NB4 (cell line): ENCODE measurements at regions not wholly inside any gene's neighbourhood (a gene's known extent, or its start where the extent isn't known, plus 50 kb on each side); places are given as distances from the start of the nearest gene placed in this dataset.
"Not testable (repeated sequence)": the region's sequence is repeated elsewhere in the genome, so short reads cannot be mapped to it uniquely, and the experiment has no call there.

ENCODE experiments used
- DNase-seq: peaks from one replicate; pipeline ENCODE4 v3.0.0; 2010; ENCODE audit warnings: low read depth
- H3K4me3 ChIP-seq: one replicate; pipeline ENCODE4 v1.5.1; 2011; ENCODE audit warnings: mild to moderate bottlenecking, low read depth, low read length, moderate library complexity
- CTCF ChIP-seq: IDR thresholded peaks from one replicate; pipeline ENCODE4 v1.5.1; 2012; ENCODE audit warnings: low read depth, low read length
- MAX ChIP-seq: IDR thresholded peaks from 2 replicates; pipeline ENCODE4 v1.6.1; 2011; ENCODE audit warnings: low read depth, low read length
- MYC ChIP-seq: IDR thresholded peaks from 2 replicates; pipeline ENCODE4 v1.6.1; 2011; ENCODE audit warnings: low read depth, low read length
- POLR2A ChIP-seq: IDR thresholded peaks from 2 replicates; pipeline ENCODE4 v1.6.1; 2011; ENCODE audit warnings: mild to moderate bottlenecking; ENCODE audit not compliant: insufficient read length; ENCODE audit errors: extremely low read depth

GRCh38 chr1:70499695-70500094, 88.6 kb downstream of the CTH start:
- TF ChIP-seq CTCF (no peak), POLR2A (no peak), MAX (no peak), MYC (no peak)
- peak; percentile 26 for DNase-seq
- no peak overlapping the region for H3K4me3 ChIP-seq

GRCh38 chr1:70503358-70503757, 92.3 kb downstream of the CTH start:
- H3K4me3 ChIP-seq, result no peak overlapping the region
- no peak for TF ChIP-seq MYC
- DNase-seq, result no peak

GRCh38 chr1:70504176-70504820, 93.2 kb downstream of the CTH start:
- TF ChIP-seq POLR2A, result no peak
- TF ChIP-seq MYC, result no peak
- no peak for TF ChIP-seq MAX
- TF ChIP-seq CTCF, result no peak
- H3K4me3 ChIP-seq, result no peak overlapping the region
- peak; percentile 5 for DNase-seq

GRCh38 chr1:70504821-70505193, 93.7 kb downstream of the CTH start:
- no peak for DNase-seq
- TF ChIP-seq MYC, result no peak
- no peak for TF ChIP-seq POLR2A
- no peak for TF ChIP-seq CTCF
- no peak for TF ChIP-seq MAX
- H3K4me3 ChIP-seq, result no peak overlapping the region

- H3K4me3 ChIP-seq, DNase-seq: not testable (repeated sequence)
These were observed 96.9 kb downstream of the CTH start for GRCh38 chr1:70507991-70508390.

- H3K4me3 ChIP-seq, result no peak overlapping the region
- DNase-seq, result peak; percentile 86
- peak; percentile 35 for TF ChIP-seq CTCF
- no peak for TF ChIP-seq MYC
- TF ChIP-seq MAX, result 0 out of 2 replicates have a peak, but pooled peaks have one; percentile 22
These were observed 99.2 kb downstream of the CTH start for GRCh38 chr1:70509996-70510876.
